ENCODE measurements at regions not wholly inside any gene's neighbourhood (a gene's known extent, or its start where the extent isn't known, plus 50 kb on each side); places are given as distances from the start of the nearest gene placed in this dataset.
"Not testable (repeated sequence)": the region's sequence is repeated elsewhere in the genome, so short reads cannot be mapped to it uniquely, and the experiment has no call there.

DNA sequence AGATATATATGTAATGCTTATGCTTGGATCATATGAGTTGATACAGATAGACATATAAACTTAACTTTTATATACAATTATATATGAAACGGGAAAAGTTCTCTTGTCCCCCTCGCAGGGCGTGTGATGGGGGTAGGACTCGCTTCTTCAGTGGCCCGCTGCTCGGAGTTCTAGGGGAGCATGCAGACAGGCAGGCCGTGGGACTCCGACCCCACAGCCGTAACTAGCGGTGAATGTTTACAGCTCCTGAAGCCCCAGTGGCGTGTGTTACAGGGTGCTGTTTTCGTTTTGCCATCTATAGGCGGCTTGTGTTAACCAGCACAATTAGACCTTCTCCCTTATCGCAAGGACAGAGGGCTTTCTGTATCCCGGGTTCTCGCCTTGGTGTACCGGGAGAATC is 1899.8 kb downstream of the PCDH9 start:
- no peak overlapping the region for H2AFZ ChIP-seq (ENCODE audit: control insufficient read depth, low read depth, low read length)
- 49% methylated on average over 17 of the region's 17 CpGs for WGBS (ENCODE audit: insufficient coverage, insufficient replicate concordance, low lambda C conversion rate, missing lambda C conversion rate)
- no peak overlapping the region for H3K4me3 ChIP-seq
- H3K36me3 ChIP-seq (ENCODE audit: control insufficient read depth in 2 of 2, insufficient read depth in 2 of 2, low read length in 1 of 2): no peaks in the 10 kb centered on the region
- in situ Hi-C loops (cut with MboI): no loop called here
- ChIA-PET CTCF (no interaction called here), SMC1A (ENCODE audit: uncharacterized antibody, unreplicated experiment) (no interaction called here), RAD21 (ENCODE audit: unreplicated experiment) (no interaction called here), POLR2A (no interaction called here)
- no peak for DNase-seq (ENCODE audit: low read depth, low spot score)
- no peak overlapping the region for H3K27ac ChIP-seq (ENCODE audit: control insufficient read depth, insufficient read depth)
- ATAC-seq: no peak
- no peak for FAIRE-seq
- intact Hi-C loops (cut with micrococcal nuclease; ENCODE audit: unreplicated experiment): no loop called here
- no TSS peak for BruUV-seq (replicated peaks)
- no peaks in the 10 kb centered on the region for H3K9me3 ChIP-seq (replicated peaks; ENCODE audit: control insufficient read depth, insufficient read depth, low read length)
- no peaks in the 10 kb centered on the region for H3K79me2 ChIP-seq (ENCODE audit: control insufficient read depth, insufficient read depth, low read length)
- no peaks in the 10 kb centered on the region for H3K27me3 ChIP-seq (replicated peaks in 1 of 2; ENCODE audit: control insufficient read depth in 2 of 2, insufficient read depth in 2 of 2, low read length in 1 of 2)
- no peak overlapping the region for H3K9ac ChIP-seq (ENCODE audit: control insufficient read depth, insufficient read depth, low read length)
- H4K20me1 ChIP-seq (ENCODE audit: control insufficient read depth, insufficient read depth): no peaks in the 10 kb centered on the region
- no peak overlapping the region for H3K4me2 ChIP-seq (ENCODE audit: control insufficient read depth, insufficient read depth)
- H3K4me1 ChIP-seq (ENCODE audit: control insufficient read depth, insufficient read depth, low read length): no peaks in the 10 kb centered on the region
- TF ChIP-seq JUND (IDR thresholded peaks at IDR 0.05; ENCODE audit: low read depth, low read length) (no peak), PAX8 (IDR thresholded peaks at IDR 0.05) (no peak), RAD51 (IDR thresholded peaks at IDR 0.05) (no peak), CREM (IDR thresholded peaks at IDR 0.05; ENCODE audit: low read depth) (no peak), SIN3A (IDR thresholded peaks at IDR 0.05; ENCODE audit: low read depth, low read length) (no peak), YBX1 (IDR thresholded peaks at IDR 0.05) (no peak), SMC3 (IDR thresholded peaks at IDR 0.05; ENCODE audit: borderline replicate concordance, low read length) (no peak), RBBP5 (conservative IDR thresholded peaks at IDR 0.05) (no peak), STAT1 (conservative IDR thresholded peaks at IDR 0.05) (no peak), TAF1 (IDR thresholded peaks at IDR 0.05; ENCODE audit: borderline replicate concordance, low read depth, low read length) (no peak), SREBF2 (IDR thresholded peaks at IDR 0.05; ENCODE audit: low read length) (no peak), ZZZ3 (IDR thresholded peaks at IDR 0.05; ENCODE audit: control insufficient read depth, insufficient read length, low read depth) (no peak), SMAD1 (IDR thresholded peaks at IDR 0.05; ENCODE audit: low read depth, partially characterized antibody) (no peak), POU2F2 (IDR thresholded peaks at IDR 0.05; ENCODE audit: borderline replicate concordance, low read depth, low read length) (no peak), ATF2 (IDR thresholded peaks at IDR 0.05; ENCODE audit: low read length) (no peak), MYB (IDR thresholded peaks at IDR 0.05; ENCODE audit: borderline replicate concordance, low read depth, low read length) (no peak), TBL1XR1 (IDR thresholded peaks at IDR 0.05; ENCODE audit: low read depth, low read length) (no peak)

GRCh38 chr13:65323192-65323591 is 1906.9 kb downstream of the PCDH9 start:
- H3K27me3 ChIP-seq (replicated peaks in 1 of 2; ENCODE audit: control insufficient read depth in 2 of 2, insufficient read depth in 2 of 2, low read length in 1 of 2); BruUV-seq (replicated peaks); H2AFZ ChIP-seq (ENCODE audit: control insufficient read depth, low read depth, low read length); in situ Hi-C loops (cut with MboI); H3K79me2 ChIP-seq (ENCODE audit: control insufficient read depth, insufficient read depth, low read length); CTCF ChIA-PET; POLR2A ChIA-PET; FAIRE-seq; H3K27ac ChIP-seq (ENCODE audit: control insufficient read depth, insufficient read depth); H3K9me3 ChIP-seq (replicated peaks; ENCODE audit: control insufficient read depth, insufficient read depth, low read length); ATAC-seq; DNase-seq (ENCODE audit: low read depth, low spot score); H3K4me1 ChIP-seq (ENCODE audit: control insufficient read depth, insufficient read depth, low read length); H3K36me3 ChIP-seq (ENCODE audit: control insufficient read depth in 2 of 2, insufficient read depth in 2 of 2, low read length in 1 of 2); intact Hi-C loops (cut with micrococcal nuclease; ENCODE audit: unreplicated experiment); H3K4me3 ChIP-seq; H4K20me1 ChIP-seq (ENCODE audit: control insufficient read depth, insufficient read depth); H3K9ac ChIP-seq (ENCODE audit: control insufficient read depth, insufficient read depth, low read length); H3K4me2 ChIP-seq (ENCODE audit: control insufficient read depth, insufficient read depth): not testable (repeated sequence)
- ChIA-PET SMC1A (ENCODE audit: uncharacterized antibody, unreplicated experiment) (interaction anchor here (0.7 to 0.9 kb wide), 2 partner anchors 9 to 549 kb away, joined by 3 to 4 read pairs; no protein-coding TSS in a partner anchor), RAD21 (ENCODE audit: unreplicated experiment) (interaction anchor here (0.6 kb wide), 1 partner anchor 29 kb away, joined by 3 read pairs; no protein-coding TSS in a partner anchor)
- WGBS (ENCODE audit: insufficient coverage, insufficient replicate concordance, low lambda C conversion rate, missing lambda C conversion rate): 40% methylated on average over 12 of the region's 15 CpGs
